GM18502 (cell line): ENCODE measurements at regions not wholly inside any gene's neighbourhood (a gene's known extent, or its start where the extent isn't known, plus 50 kb on each side); places are given as distances from the start of the nearest gene placed in this dataset.

Experiments used
- ATAC-seq: cut with Tn5 transposase; IDR thresholded peaks from one replicate; pipeline ENCODE4 v1.9.1; 2021; ENCODE audit warnings: mild to moderate bottlenecking; ENCODE audit not compliant: unreplicated experiment, poor library complexity

GRCh38 chr18:47500930-47501329 is 249.5 kb upstream of the SKOR2 start:
- ATAC-seq = no peak

- ATAC-seq = no peak
These were observed 241.2 kb upstream of the SKOR2 start for GRCh38 chr18:47492691-47493090.

GRCh38 chr18:47490882-47491281 is 239.4 kb upstream of the SKOR2 start:
- ATAC-seq = no peak

- ATAC-seq = no peak
These were observed 233.8 kb upstream of the SKOR2 start for GRCh38 chr18:47485221-47485797.

GRCh38 chr18:47484068-47484467 is 232.6 kb upstream of the SKOR2 start:
- ATAC-seq = no peak

- ATAC-seq = no peak
These were observed 228.7 kb upstream of the SKOR2 start for GRCh38 chr18:47480166-47480565.

GRCh38 chr18:47471784-47472183 is 220.3 kb upstream of the SKOR2 start:
- ATAC-seq = no peak

GRCh38 chr18:47470941-47471340 is 219.5 kb upstream of the SKOR2 start:
- ATAC-seq = no peak

- ATAC-seq = no peak
These were observed 218.1 kb upstream of the SKOR2 start for GRCh38 chr18:47469576-47469975.

- ATAC-seq = no peak
These were observed 210.5 kb upstream of the SKOR2 start for GRCh38 chr18:47461977-47462376.

GRCh38 chr18:47461406-47461948 is 210.0 kb upstream of the SKOR2 start:
- ATAC-seq = no peak

GRCh38 chr18:47458483-47458882 is 207.0 kb upstream of the SKOR2 start:
- no peak for ATAC-seq

GRCh38 chr18:47457614-47458013 is 206.2 kb upstream of the SKOR2 start:
- ATAC-seq = no peak

- no peak for ATAC-seq
These were observed 201.6 kb upstream of the SKOR2 start for GRCh38 chr18:47453038-47453437.

- no peak for ATAC-seq
These were observed 197.5 kb upstream of the SKOR2 start for GRCh38 chr18:47448956-47449355.

GRCh38 chr18:47441914-47442313 is 190.5 kb upstream of the SKOR2 start:
- ATAC-seq = no peak

- no peak for ATAC-seq
These were observed 186.5 kb upstream of the SKOR2 start for GRCh38 chr18:47438001-47438400.

- no peak for ATAC-seq
These were observed 185.4 kb upstream of the SKOR2 start for GRCh38 chr18:47436871-47437270.

- no peak for ATAC-seq
These were observed 182.8 kb upstream of the SKOR2 start for GRCh38 chr18:47434214-47434746.

- ATAC-seq = no peak
These were observed 176.6 kb upstream of the SKOR2 start for GRCh38 chr18:47427923-47428637.

GRCh38 chr18:47427072-47427471 is 175.6 kb upstream of the SKOR2 start:
- ATAC-seq = no peak

GRCh38 chr18:47425365-47425764 is 173.9 kb upstream of the SKOR2 start:
- no peak for ATAC-seq
